ENCODE measurements at regions not wholly inside any gene's neighbourhood (a gene's known extent, or its start where the extent isn't known, plus 50 kb on each side); places are given as distances from the start of the nearest gene placed in this dataset.
"Not testable (repeated sequence)": the region's sequence is repeated elsewhere in the genome, so short reads cannot be mapped to it uniquely, and the experiment has no call there.

GRCh38 chr9:109974918-109975276 lies 194.9 kb downstream of the PALM2AKAP2 start:
- DNase-seq (ENCODE audit: low read depth in 2 of 2), result no peak

- peak; percentile 58 to 66 for DNase-seq (ENCODE audit: low read depth in 2 of 2)
Measured at GRCh38 chr9:109975574-109976295, 195.7 kb downstream of the PALM2AKAP2 start.

DNA sequence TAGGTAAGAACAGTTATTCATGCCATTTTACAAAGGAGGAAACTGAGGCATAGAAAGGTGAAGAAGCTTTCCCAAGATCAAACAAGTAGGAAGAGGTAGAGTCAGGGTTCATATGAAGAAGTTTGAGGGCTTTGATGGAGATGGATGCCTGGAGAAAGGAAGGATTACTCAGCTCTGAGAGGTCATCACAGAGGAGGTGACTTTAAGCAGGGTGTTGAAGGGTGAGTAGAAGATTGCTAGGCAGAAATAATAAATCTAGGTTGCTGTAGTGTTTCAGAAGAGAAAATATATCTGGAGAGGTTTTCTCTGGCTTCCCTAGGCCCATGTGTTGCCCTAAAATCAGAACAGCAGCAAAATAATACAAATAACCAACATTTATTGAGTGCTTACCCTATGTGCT lies 196.3 kb downstream of the PALM2AKAP2 start:
- DNase-seq (ENCODE audit: low read depth in 2 of 2), result no peak

DNA sequence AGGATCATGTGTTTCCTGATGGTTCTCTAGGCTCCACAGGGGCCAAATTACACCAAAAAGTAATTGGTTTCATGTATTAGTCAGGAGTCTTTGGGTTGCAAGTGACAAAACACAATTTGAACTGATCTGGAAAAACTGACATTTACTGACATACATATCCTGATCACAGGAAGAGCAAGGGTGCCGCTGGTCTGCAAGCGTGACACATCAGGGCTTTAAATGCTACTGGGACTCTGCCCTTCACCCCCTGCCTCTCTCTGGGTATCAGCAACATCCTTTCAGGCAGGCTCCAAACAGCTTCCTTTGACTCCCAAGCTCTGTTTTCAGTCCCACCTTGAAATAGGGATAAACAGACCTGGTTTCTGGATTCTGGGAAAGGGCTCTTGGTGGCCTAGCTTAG lies 197.5 kb downstream of the PALM2AKAP2 start:
- DNase-seq (ENCODE audit: low read depth in 2 of 2), result no peak

- DNase-seq (ENCODE audit: low read depth in 2 of 2), result no peak
Measured at GRCh38 chr9:109981091-109981490, 201.1 kb downstream of the PALM2AKAP2 start.

DNA sequence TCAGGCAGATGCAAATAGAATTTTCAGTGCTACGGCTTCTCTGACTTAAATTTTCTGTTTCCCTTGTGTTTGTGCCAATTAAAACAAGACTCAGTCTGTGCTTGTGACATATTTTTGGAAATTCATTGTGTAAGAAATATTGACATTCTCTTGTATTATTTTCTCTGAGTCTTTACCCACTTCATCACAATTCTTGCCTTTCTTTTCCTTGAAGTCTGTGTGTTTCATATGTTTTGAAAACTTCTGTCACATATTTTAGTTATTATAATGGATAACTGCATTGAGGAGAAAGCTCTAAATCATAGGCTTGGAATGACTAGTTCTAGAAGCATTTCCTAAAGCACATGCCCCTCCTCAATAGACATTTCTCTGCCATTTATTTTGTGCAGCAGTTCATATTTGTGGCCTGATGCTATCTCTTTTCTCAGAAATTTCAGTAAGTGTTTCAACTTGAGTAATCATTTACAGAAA lies 206.6 kb downstream of the PALM2AKAP2 start:
- peak; percentile 97 to 98 for DNase-seq (ENCODE audit: low read depth in 2 of 2)

- peak in 1 of 2 experiments; percentile 37 for DNase-seq (ENCODE audit: low read depth in 2 of 2)
Measured at GRCh38 chr9:109989296-109989695, 209.3 kb downstream of the PALM2AKAP2 start.

DNA sequence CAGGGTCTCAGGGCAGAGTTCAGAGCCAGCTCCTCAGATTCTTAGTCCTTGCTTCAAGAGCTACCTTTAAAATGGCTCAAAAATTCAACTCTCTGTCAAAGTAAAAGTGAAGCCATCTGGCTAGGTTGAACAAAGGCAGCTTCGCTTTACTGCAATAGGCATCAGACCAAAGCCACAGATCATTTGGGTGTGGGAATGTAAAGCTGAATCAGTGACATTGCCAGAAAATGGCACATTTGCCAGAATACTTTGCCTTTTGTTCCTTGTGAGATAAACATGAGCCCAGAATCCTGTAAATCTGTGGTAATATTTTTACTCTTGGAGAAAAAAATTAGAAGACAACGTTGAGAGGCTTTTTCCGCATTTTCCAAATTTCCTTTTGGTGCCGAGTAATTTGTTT lies 210.5 kb downstream of the PALM2AKAP2 start:
- DNase-seq (ENCODE audit: low read depth in 2 of 2), result no peak

DNA sequence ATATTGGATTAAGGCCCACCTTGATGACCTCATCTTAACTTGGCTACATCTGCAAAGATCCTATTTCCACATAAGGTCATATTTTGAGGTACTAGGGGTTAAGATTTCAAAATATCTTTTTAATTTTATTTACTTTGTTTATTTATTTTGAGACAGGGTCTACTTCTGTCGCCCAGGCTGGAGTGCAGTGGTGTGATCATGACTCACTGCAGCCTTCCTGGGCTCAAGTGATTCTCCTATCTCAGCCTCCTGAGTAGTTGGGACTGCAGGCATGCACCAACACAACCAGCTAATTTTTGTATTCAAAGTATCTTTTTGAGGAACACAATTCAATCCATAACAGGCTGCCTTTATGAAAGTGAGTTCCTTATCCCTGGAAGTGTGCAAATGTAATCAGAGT lies 212.3 kb downstream of the PALM2AKAP2 start:
- DNase-seq (ENCODE audit: low read depth in 2 of 2), result no peak

DNA sequence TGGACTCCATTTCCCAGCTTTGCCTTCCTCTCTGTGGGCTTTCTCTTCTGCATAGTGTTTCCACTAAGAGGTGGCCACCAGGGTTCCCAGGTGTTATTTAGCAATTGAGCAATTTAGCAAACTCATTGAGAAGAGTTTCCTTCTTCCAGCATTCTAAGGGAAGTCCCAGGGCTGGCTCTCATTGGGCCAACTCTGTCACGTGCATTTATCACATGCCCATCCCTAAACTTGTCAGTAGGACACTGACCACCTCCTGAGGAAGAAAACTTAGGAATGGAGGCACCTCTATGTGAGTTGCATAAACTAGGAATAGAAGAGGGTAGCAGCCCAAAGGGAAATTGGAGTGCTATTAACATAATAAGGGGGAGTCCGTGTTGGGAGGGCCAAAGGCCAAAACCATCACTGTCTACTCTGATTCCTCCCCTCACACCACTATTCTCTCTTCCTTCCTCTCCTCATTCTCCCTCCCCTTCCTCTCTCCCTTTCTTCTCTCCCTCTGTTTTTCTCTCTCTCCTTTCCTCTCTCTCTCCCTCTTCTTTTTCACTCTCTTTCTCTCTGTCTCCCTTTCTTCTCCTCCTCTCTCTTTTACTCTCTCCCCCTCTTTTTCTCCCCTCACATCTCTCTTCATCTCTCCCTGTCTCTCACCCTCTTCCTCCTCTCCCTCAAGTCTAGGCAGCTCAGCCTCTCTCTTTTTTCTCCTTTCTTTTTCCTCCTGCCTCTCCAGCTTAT lies 213.4 kb downstream of the PALM2AKAP2 start:
- DNase-seq (ENCODE audit: low read depth in 2 of 2), result no peak

DNA sequence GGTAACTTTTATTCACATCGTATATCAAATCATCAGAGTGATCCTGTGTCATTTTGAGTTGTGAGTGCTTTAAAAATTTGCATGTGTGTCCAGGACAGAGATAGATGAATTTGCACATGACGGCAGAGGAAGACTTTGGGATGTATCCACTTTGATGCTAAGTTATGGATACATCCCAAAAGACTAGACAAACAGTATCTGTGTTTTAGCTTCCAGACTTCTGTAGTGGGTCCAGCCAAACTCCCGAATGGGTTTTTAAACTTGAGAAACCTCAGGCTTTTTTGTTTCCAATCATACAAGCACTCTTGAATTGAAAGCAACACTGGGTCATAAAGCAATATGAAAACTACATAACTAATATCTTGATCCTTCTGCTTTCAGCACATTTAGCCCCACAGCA lies 213.8 kb downstream of the C9orf152 start:
- no peak for DNase-seq (ENCODE audit: low read depth in 2 of 2)

GRCh38 chr9:109996936-109997580 lies 210.9 kb downstream of the C9orf152 start:
- no peak for DNase-seq (ENCODE audit: low read depth in 2 of 2)

GRCh38 chr9:109997682-109998081 lies 210.3 kb downstream of the C9orf152 start:
- no peak for DNase-seq (ENCODE audit: low read depth in 2 of 2)

DNA sequence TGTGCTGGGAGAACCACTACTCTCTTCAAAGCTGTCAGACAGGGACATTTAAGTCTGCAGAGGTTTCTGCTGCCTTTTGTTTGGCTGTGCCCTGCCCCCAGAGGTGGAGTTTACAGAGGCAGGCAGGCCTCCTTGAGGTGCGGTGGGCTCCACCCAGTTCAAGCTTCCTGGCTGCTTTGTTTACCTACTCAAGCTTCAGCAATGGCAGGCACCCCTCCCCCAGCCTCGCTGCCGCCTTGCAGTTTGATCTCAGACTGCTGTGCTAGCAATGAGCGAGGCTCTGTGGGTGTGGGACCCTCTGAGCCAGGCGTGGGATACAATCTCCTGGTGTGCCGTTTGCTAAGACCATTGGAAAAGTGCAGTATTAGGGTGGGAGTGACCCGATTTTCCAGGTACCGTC lies 202.4 kb downstream of the C9orf152 start:
- DNase-seq (ENCODE audit: low read depth in 2 of 2), result not testable (repeated sequence)

GRCh38 chr9:110006657-110007056 lies 201.3 kb downstream of the C9orf152 start:
- no peak for DNase-seq (ENCODE audit: low read depth in 2 of 2)

GRCh38 chr9:110007477-110008270 lies 200.3 kb downstream of the C9orf152 start:
- DNase-seq (ENCODE audit: low read depth in 2 of 2), result no peak

GRCh38 chr9:110008663-110009062 lies 199.3 kb downstream of the C9orf152 start:
- DNase-seq (ENCODE audit: low read depth in 2 of 2), result no peak

- DNase-seq (ENCODE audit: low read depth in 2 of 2), result no peak
Measured at GRCh38 chr9:110011628-110012320, 196.2 kb downstream of the C9orf152 start.

GRCh38 chr9:110013064-110013463 lies 194.9 kb downstream of the C9orf152 start:
- DNase-seq (ENCODE audit: low read depth in 2 of 2), result no peak

- DNase-seq (ENCODE audit: low read depth in 2 of 2), result peak in 1 of 2 experiments; percentile 10
Measured at GRCh38 chr9:110015759-110016158, 192.2 kb downstream of the C9orf152 start.

DNA sequence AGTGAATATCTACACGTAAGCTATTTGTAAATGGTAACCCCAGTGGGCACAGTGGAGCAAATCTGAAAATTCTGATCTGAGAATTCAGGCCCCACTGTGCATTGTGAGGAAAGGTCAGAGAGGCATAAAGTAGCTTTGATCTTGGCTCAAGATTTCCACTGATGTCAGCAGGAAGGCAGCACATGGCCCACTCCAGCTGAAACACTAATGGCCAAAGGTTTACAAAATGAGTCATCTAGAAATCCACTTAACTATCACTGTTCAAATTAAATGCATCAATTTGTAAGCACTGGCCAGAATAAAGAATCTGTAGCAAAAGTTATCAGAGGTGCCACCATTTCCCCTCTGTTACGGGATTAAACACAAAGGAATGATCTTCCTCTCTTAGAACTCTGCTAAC lies 191.6 kb downstream of the C9orf152 start:
- peak in 1 of 2 experiments; percentile 10 for DNase-seq (ENCODE audit: low read depth in 2 of 2)
